GM19043 (cell line): ENCODE measurements at regions not wholly inside any gene's neighbourhood (a gene's known extent, or its start where the extent isn't known, plus 50 kb on each side); places are given as distances from the start of the nearest gene placed in this dataset.
"Not testable (repeated sequence)": the region's sequence is repeated elsewhere in the genome, so short reads cannot be mapped to it uniquely, and the experiment has no call there.

Experiments
- ATAC-seq: cut with Tn5 transposase; IDR thresholded peaks from one replicate; pipeline ENCODE4 v1.9.1; 2021; ENCODE audit warnings: low read depth; ENCODE audit not compliant: unreplicated experiment

DNA sequence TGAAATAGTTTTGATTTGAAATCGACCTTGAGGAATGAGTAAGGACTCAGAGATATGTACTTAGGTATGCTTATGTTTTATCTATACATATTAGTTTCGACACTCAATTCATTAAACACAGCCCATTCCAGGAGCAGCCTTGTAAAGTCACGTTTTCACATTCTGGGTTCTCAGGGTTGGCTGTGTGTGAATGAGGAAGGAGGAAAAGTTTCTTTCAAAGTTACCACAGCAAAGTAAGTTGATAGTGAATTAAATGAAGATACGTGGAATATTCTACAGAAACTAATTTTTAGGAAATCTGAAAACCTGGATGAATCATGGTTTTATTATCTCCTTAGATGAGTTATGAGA, 133.5 kb downstream of the C3orf38 start:
- ATAC-seq = no peak

DNA sequence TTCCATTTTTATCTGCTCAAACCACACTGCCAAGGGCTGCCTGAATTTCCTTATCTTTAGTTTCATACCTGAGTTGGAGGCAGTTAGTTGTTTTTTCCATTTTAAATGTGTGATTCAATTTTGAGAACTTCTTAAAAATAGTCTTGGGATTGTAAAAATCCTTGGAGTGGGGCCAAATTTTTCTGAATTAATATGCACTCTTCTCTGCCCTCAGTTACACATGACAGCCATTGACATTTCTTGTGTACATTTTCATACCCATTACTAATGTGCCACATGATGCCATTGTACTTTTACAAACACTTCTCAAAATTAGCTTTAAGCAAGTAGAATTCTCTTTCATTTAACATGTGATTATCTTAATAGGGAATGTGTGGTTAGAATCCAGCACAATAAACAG, 141.7 kb downstream of the C3orf38 start:
- no peak for ATAC-seq

DNA sequence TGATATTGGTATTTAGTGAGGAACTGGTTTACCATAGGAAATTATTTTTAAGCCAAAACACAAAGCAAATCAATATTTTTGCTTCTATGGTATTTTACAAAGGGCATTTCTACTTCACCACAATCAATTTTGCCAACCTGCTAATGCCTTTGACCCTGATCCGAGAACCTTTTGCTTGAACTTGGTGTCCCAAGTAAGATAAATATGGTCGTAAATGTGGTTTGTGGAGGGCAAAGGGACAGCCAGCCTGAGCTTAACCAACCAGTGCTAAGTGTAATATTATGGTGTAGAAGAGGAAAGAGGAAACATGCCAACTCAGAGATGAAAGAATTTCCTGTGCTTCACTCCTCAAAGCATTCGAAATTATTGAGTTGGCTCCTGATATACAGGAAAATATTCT, 148.4 kb downstream of the C3orf38 start:
- no peak for ATAC-seq

DNA sequence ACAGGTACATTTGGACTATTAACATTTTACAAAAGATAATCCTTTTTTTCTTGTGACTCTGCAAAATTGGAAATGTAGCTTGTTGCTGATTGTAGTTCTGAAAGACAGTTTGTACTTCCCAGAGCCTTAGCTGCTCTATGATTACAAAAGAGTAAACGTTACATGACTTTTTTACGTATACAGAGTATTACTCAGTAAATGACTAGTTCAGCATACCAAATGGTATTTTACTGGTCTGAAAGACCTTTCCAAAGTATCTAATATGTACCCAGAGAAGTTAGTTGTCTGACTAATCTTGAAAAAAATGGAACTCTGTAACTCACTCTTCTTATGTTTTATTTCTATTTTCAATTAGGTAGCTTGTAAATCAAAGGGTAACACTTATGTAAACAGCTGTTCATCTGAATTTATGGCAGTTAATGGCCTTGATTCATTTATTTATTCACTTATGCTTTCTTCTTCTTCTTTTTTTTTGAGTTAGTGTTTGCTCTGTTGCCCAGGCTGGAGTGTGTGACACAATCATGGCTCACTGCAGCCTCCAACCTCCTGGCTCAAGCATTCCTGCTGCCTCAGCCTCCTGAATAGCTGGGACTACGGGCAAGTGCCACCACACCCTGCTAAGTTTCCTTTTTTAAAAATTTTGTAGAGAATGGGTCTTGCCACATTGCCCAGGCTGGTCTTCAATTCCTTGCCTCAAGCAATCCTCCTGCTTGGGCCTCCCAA, 151.7 kb downstream of the C3orf38 start:
- ATAC-seq = no peak

DNA sequence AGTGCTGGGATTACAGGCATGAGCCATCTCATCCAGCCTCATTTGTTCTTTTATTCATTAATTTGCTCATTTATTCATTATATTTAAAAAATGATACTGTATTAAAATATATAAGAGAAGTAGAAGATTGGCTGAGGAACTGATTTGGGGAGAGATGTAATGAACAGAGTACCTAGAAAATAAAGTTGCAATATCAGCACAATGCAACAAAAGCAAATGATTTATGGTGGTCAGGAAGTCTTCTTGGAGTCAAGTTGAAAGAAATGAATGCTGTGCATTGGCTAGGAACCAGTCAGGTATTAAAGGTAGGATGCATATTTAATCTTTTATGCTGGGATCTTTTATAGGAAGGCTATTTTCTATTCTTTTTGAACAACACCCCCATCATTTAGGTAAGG, 152.2 kb downstream of the C3orf38 start:
- no peak for ATAC-seq

DNA sequence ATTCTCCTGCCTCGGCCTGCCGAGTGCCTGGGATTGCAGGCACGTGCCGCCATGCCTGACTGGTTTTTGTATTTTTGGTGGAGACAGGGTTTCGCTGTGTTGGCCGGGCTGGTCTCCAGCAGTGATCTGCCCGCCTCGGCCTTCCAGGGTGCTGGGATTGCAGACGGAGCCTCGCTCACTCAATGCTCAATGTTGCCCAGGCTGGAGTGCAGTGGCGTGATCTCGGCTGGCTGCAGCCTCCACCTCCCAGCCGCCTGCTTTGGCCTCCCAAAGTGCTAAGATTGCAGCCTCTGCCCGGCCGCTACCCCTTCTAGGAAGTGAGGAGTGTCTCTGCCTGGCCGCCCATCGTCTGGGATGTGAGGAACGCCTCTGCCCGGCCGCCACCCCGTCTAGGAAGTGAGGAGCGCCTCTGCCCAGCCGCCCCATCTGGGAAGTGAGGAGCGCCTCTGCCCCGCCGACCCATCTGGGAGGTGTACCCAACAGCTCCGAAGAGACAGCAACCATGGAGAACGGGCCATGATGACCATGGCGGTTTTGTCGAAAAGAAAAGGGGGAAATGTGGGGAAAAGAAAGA, 153.7 kb downstream of the C3orf38 start:
- not testable (repeated sequence) for ATAC-seq

DNA sequence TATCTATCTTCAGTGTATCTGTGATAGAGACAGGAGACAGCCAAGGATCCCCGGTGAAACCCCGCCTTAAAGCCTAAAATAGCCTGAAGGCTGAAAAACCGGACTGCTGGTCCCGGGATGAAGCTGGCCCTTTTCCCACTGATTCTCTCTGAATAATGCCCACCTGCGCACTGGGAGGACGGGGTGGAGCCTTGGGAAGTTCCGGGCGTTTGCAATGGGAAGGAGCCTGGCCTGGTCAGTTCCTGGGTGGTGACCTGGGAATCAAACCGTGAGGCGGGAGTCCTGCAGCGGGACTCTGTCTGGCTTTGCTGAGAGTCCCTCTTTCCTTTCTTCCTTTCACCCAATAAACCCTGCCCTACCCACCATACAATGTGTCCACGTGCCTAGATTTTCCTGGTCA, 157.9 kb downstream of the C3orf38 start:
- no peak for ATAC-seq

DNA sequence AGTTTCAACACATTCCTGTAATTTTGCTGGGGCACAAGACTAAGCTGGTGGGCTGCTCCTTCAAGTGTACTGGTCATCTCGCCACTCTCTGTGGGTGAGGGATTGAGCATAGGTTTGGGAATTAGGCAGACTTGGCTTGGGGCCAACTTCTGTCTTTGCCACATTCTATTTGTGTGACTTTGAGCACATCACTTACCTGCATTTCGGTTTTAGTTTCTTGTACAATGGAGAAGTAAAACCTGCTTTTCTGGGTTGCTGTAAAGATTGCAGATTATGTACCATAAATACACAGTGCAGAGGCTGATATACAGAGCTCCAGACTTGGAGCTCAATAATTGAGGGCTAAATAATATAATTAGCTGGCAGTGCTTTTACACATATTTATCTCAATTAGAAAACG, 162.1 kb downstream of the C3orf38 start:
- no peak for ATAC-seq

DNA sequence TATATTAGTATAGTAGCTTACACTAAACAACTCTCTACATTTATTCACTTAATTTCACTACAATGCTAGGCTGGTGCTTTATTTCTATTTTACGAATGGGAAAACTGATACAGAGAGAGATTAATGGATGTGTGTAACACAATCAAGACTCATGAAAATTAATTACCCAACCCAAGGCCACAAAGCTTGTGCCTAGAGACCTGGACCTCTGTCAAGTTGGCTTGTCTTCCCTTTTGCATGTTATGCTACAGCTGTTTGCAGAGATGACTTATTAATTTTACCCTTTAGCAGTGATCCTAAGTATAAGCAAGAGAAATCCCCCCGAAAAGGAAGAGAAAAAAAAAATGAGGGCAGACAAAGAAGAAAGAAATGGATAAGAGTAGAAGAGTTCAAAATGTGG, 162.5 kb downstream of the C3orf38 start:
- no peak for ATAC-seq

DNA sequence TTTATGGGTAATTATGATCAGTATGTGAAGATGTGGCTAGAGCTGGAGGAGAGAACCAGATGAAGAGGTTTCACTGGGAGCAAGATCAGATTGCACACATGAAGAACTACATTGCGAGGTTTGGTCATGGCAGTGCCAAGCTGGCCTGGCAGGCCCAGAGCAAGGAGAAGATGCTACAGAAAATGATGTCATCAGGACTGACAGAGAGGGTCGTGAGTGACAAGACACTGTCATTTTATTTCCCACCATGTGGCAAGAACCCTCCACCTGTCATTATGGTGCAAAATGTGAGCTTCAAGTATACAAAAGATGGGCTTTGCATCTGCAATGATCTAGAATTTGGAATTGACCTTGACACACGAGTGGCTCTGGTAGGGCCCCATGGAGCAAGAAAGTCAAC, 168.3 kb downstream of the C3orf38 start:
- no peak for ATAC-seq

DNA sequence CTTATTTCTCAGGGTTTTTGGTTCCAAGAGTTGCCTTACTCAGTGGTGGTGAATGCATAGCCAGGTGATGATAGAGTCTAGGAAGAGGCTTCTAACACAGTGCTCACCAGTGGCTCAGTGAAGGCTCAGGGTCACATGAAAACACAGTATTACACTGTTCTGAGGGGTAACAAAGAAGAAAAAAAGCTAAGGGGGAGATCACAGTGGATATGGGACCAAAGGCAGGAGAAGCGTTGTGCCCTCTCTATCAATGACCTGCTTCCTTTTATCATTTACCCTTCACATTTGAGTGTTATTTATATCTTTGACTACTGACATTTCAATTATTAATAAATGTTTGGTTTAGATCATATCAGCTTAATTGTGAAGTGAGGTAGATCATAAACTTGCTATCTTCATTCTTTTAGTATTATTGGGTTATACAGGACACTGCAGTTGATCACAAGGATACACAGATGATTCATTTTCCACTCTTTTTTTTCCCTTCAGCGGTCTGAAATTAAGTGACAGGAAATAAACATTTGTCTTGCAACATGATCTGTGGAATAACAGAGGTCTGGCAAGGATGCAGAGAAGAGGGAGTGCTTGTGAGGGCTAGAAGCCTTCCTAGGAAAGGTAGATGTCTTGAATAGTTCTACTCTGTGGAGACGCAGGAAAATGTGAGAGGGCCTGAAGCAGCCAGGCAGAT, 171.7 kb downstream of the C3orf38 start:
- no peak for ATAC-seq

DNA sequence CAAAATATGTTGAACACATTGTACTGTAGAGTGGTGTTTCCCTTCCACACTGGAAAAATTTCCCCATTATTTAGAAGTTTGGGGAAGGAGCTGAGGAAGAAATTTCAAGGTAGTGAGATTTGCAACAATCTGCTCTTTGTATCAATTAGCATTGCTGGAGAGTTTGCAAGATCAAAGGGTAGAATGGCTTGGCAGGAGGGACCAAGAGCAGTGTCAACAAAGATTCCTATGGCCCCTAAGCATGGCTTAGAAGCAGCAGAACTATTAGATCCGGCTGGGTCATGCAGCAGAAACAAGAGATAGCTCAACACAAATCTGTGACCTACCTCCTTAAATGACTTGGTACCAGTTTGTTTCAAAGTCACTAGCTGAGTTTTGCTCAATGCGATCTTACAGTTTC, 175.0 kb downstream of the C3orf38 start:
- no peak for ATAC-seq

DNA sequence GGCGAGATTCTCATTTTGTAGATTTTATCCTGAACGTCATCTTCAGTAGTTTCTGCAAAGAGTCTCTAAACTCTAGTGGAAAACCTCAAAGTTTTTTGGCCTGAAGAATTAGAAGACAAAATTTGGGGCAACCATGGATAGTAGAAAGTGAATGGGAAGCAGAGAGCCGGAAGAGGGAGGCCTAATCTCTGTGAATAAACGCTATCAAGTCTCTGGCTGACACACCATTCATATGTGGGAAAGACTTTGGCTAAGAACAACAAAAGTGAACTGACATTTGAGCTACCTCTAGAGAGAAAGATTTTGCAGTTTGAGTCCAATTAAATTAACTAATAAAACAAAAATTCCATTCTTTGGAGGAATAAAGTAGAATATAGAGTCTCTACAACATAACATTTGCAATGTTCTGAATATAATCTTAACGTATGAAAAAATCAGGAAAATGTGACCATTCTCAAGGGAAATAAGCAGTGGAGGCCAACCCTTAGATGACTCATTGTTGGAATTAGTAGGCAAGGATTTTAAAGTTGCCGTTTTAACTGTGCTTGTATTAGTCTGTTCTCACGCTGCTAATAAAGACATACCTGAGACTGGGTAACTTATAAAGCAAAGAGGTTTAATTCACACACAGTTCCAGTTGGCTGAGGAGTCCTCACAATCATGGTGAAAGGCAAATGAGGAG, 184.6 kb downstream of the C3orf38 start:
- ATAC-seq = no peak

DNA sequence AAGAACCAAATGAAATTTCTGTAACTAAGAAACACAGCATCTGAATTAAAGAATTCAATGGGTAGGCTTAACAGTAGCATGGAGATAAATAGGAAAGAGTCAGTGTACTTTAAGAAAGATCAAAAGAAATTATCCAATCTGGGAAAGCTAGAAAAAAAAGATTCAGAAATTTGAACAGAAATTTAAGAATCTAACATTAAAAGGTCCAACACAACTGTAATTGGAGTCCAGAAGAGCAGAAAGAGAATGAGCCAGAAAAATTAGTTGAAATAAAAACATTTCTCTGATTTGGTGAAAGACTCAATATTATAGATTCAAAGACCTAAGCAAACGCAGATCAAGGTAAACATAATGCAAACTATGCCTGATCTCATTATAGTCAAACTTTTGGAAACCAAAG, 187.1 kb downstream of the C3orf38 start:
- no peak for ATAC-seq

DNA sequence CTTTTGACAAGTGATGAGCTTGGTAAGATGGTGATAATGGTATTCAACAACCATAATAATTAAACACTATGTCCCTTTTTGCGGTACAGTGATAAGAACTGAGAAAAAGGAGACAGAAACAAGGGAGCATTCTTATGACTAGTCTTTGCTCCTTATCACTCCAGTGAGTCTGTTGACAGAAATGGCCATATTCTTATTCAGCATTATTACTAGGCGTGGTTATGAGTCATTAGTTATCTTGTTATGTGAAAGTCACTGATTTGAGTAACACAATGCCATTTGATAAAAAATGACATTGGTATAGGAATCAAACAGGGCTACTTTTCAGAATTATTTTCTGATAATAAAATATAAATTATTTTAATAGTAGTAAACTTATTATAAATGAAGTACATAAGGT, 193.5 kb downstream of the C3orf38 start:
- ATAC-seq = no peak

DNA sequence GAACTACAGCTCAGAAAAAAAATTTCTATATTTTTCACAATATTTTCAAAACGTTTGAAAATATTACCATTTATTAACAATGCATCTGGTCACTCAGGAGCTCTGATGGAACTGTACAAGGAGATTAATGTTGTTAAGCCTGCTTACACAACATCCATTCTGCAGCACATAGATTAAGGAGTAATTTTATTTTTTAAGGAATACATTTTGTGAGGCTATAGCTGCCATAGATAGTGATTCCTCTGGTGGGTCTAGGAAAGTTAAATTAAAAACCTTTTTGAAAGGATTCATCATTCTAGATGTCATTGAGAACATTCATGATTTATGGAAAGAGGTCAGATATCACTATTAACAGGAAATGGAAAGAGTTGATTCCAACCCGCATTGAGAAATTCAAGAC, 196.9 kb downstream of the C3orf38 start:
- ATAC-seq = no peak

DNA sequence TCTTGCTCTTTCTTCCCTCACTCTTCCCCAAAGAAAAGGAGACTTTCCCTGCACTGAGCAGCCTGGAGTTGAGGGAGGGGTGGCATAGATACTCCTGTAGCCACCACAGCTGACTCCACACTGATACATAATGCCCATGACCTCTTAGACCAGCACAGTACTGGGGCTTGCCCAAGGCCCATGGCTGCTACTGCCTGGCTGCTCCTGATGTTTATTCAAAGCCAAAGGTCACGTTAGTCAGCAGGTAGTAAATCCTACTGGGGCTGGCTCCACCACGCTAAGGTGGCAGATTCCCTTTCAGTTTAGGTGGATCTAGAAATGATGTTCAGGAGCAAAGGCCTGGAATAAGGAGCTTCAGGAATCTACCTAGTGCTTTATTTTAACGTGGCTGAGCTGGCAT, 212.7 kb downstream of the C3orf38 start:
- ATAC-seq = no peak

DNA sequence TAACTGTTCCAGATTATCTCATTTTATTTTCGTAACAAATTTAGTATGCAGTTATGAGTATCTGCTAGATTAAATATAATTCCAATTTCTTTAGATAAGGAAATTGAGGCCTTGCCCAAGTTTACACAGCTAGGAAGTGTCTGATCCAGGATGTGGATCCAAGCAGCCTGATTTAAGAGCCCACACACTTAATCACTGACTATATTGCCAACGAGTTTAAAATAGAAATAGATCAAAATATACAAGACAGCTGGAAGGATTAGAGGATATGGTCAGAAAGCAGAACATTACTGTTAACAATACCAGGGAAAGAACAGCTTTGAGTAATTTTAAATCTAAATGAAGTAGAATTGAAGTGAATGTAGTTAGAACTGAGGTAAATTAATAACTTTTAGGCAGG, 215.2 kb downstream of the C3orf38 start:
- ATAC-seq = no peak

DNA sequence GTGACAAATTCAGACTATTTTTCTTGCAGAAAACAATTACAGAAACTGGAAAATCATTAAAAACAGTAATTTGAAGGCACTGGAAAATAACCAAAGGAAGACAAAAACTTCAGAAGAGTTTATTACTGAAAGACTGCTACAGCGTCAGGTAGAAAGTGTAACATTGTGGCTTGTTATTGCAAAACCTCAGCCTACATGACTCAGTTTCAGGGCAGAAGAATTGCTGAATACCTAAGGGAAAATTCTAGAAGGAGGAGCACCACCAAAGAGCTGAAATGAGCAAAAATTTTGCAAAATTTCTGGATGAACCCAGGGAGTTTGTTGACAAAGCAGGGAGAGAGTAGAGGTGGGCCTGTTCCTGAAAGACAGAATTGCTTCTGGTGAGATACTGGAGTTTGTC, 219.6 kb downstream of the C3orf38 start:
- ATAC-seq = no peak

DNA sequence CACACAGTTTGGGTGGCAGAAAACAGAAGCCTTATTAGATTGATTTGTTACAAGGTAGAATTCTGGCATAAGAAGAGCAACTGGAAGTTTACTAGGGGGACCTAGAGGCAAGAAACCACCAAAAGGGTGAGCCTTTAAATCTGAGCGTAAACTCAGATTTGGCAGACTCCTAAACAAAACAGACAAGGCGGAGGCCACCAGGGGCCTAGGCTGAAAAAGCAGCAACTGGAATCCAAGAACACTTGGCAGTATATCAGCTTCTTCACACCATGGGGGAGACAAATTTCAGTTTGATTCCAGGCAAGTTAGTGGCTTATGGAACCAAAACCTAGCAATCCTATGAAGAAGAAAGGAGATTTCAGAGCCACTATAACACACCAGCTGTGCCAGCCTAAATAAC, 220.0 kb downstream of the C3orf38 start:
- ATAC-seq = no peak

DNA sequence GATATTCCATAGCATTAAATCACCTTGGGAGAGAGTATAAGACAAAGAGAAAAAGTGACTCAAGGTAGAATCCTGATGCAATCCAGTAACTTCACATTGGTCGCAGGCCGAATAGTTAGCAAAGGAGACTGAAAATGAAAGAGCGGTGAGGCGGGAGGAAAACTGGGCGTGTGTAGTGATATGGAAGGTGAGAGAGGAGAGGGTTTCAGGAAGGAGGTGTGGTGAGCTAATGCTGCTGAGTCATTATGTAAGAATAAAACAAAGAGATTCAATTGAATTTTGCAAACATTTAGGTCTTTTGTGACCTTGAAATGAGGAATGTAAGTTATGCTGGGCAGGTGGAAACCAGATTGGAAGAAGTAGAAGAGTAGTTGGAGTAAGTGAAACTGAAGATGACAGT, 235.3 kb downstream of the C3orf38 start:
- no peak for ATAC-seq

DNA sequence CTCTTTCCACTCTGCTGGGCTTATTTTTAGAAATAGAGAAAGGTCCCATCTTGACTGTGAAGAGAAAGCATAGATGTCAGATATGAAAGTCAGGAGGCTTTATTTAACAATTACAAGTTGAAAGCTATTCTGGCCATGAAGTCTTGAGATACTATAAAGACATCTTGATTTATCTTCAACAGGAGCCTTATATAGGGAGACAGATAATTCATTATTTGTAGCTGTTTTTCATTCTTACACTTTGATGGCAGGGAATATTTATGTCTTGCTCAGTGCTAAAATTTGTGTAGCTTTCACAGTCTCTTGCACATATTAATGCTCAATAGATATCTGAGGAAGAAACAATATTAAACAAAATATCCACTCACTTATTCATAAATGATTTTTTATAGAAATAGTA, 248.8 kb downstream of the C3orf38 start:
- ATAC-seq = no peak
